Smooth muscle cell (in vitro differentiated cells): ENCODE measurements at regions not wholly inside any gene's neighbourhood (a gene's known extent, or its start where the extent isn't known, plus 50 kb on each side); places are given as distances from the start of the nearest gene placed in this dataset.

ENCODE experiments used
- DNase-seq: peaks from one replicate; lab custom pipeline; 2025; ENCODE audit not compliant: unreplicated experiment; lab: John Stamatoyannopoulos, UW
- H2AFZ ChIP-seq: fragments of 200-600 bp; sonication (generic); 2 replicates; pipeline ENCODE4 v1.6.0; 2016; ENCODE audit warnings: antibody characterized with exemption, low read depth, mild to moderate bottlenecking
- H3F3A ChIP-seq: fragments of 200-600 bp; sonication (generic); 2 replicates; pipeline ENCODE4 v1.6.0; 2017; ENCODE audit warnings: antibody characterized with exemption, low read depth
- H3K27ac ChIP-seq: fragments of 200-600 bp; sonication (generic); 2 replicates; pipeline ENCODE4 v1.5.1; 2016; ENCODE audit warnings: low read depth, mild to moderate bottlenecking
- H3K27me3 ChIP-seq: fragments of 200-600 bp; sonication (generic); 2 replicates; pipeline ENCODE4 v1.6.1; 2016; ENCODE audit warnings: low read depth, mild to moderate bottlenecking
- H3K36me3 ChIP-seq: fragments of 200-600 bp; sonication (generic); 2 replicates; pipeline ENCODE4 v1.5.1; 2016; ENCODE audit warnings: low read depth
- H3K4me1 ChIP-seq: fragments of 200-600 bp; sonication (generic); 2 replicates; pipeline ENCODE4 v1.5.1; 2016; ENCODE audit warnings: low read depth
- H3K4me2 ChIP-seq: fragments of 200-600 bp; sonication (generic); 2 replicates; pipeline ENCODE4 v1.6.0; 2016; ENCODE audit warnings: mild to moderate bottlenecking
- H3K4me3 ChIP-seq: fragments of 200-600 bp; sonication (generic); 2 replicates; pipeline ENCODE4 v1.5.1; 2016; ENCODE audit warnings: mild to moderate bottlenecking
- H3K79me2 ChIP-seq: fragments of 200-600 bp; sonication (generic); 2 replicates; pipeline ENCODE4 v1.6.0; 2016; ENCODE audit warnings: low read depth, mild to moderate bottlenecking
- H3K9ac ChIP-seq: fragments of 200-600 bp; sonication (generic); 2 replicates; pipeline ENCODE4 v1.6.0; 2016; ENCODE audit warnings: low read depth
- H3K9me3 ChIP-seq: fragments of 200-600 bp; sonication (generic); replicated peaks from 2 replicates; pipeline ENCODE4 v1.5.1; 2016; ENCODE audit warnings: low read depth
- H4K20me1 ChIP-seq: fragments of 200-600 bp; sonication (generic); 2 replicates; pipeline ENCODE4 v1.6.0; 2016; ENCODE audit warnings: low read depth
- WGBS: methylation state at CpG from one replicate; pipeline ENCODE4 v1.1.7; 2016; ENCODE audit warnings: low lambda C conversion rate; 5-methylcytosine and 5-hydroxymethylcytosine counted together
- TF ChIP-seq, protein P1 (sequence below): fragments of 200-600 bp; sonication (generic); IDR thresholded peaks from 2 replicates; pipeline ENCODE4 v1.5.1; 2017; ENCODE audit warnings: borderline replicate concordance, mild to moderate bottlenecking, antibody characterized with exemption; ENCODE audit not compliant: insufficient read depth, poor library complexity, severe bottlenecking

GRCh38 chr3:22265403-22265802 is 514.4 kb upstream of the ZNF385D start:
- no peak overlapping the region for H2AFZ ChIP-seq
- H3K4me1 ChIP-seq, result no peaks in the 10 kb centered on the region
- H3K79me2 ChIP-seq, result no peaks in the 10 kb centered on the region
- H3K9me3 ChIP-seq, result no peaks in the 10 kb centered on the region
- H4K20me1 ChIP-seq, result no peaks in the 10 kb centered on the region
- TF ChIP-seq, protein P1, sequence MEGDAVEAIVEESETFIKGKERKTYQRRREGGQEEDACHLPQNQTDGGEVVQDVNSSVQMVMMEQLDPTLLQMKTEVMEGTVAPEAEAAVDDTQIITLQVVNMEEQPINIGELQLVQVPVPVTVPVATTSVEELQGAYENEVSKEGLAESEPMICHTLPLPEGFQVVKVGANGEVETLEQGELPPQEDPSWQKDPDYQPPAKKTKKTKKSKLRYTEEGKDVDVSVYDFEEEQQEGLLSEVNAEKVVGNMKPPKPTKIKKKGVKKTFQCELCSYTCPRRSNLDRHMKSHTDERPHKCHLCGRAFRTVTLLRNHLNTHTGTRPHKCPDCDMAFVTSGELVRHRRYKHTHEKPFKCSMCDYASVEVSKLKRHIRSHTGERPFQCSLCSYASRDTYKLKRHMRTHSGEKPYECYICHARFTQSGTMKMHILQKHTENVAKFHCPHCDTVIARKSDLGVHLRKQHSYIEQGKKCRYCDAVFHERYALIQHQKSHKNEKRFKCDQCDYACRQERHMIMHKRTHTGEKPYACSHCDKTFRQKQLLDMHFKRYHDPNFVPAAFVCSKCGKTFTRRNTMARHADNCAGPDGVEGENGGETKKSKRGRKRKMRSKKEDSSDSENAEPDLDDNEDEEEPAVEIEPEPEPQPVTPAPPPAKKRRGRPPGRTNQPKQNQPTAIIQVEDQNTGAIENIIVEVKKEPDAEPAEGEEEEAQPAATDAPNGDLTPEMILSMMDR, result no peak
- H3K27me3 ChIP-seq, result peaks cover 4% of the 10 kb centered on the region
- H3K4me2 ChIP-seq, result no peak overlapping the region
- H3K9ac ChIP-seq, result no peak overlapping the region
- H3K4me3 ChIP-seq, result no peak overlapping the region
- H3K36me3 ChIP-seq, result no peaks in the 10 kb centered on the region
- no peaks in the 10 kb centered on the region for H3F3A ChIP-seq
- H3K27ac ChIP-seq, result no peak overlapping the region
- DNase-seq, result no peak
- 94% methylated on average over 5 of the region's 5 CpGs for WGBS

GRCh38 chr3:22269831-22270230 is 518.8 kb upstream of the ZNF385D start:
- WGBS, result 68% methylated on average over 2 of the region's 2 CpGs
- TF ChIP-seq, protein P1, result no peak
- H3K4me3 ChIP-seq, result no peak overlapping the region

DNA sequence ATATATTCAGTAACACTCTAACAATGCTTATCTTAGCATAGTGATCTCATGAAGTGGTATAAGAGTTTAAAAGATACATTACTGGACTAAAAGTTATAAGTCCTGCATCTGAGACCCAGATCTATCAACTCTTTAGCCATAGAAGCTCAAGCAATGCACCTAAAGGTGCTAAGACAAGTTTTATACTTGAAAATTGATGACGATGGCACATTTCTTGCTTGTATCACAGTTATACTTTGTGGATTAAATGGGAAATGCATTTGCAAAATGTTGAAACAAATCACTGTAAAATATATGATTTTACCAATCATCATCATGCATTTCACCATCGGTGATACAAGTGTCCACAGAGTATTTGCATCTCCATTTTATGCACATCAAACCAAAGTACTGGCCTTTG is 525.3 kb upstream of the ZNF385D start:
- WGBS, result 88% methylated on average over 2 of the region's 2 CpGs
- H2AFZ ChIP-seq, result no peak overlapping the region
- no peak overlapping the region for H3K9ac ChIP-seq
- DNase-seq, result no peak
- H3K4me3 ChIP-seq, result no peak overlapping the region
- no peaks in the 10 kb centered on the region for H4K20me1 ChIP-seq
- TF ChIP-seq, protein P1, result no peak
- H3K27ac ChIP-seq, result no peak overlapping the region
- no peaks in the 10 kb centered on the region for H3K9me3 ChIP-seq
- H3F3A ChIP-seq, result no peaks in the 10 kb centered on the region
- no peak overlapping the region for H3K4me2 ChIP-seq
- no peaks in the 10 kb centered on the region for H3K79me2 ChIP-seq
- no peaks in the 10 kb centered on the region for H3K27me3 ChIP-seq
- no peaks in the 10 kb centered on the region for H3K36me3 ChIP-seq
- H3K4me1 ChIP-seq, result no peaks in the 10 kb centered on the region

More at GRCh38 chr3:22269831-22270230, 518.8 kb upstream of the ZNF385D start:
- Histone ChIP-seq H3K36me3 (no peaks in the 10 kb centered on the region), H4K20me1 (no peaks in the 10 kb centered on the region), H2AFZ (no peak overlapping the region), H3K4me1 (no peaks in the 10 kb centered on the region), H3F3A (no peaks in the 10 kb centered on the region), H3K79me2 (no peaks in the 10 kb centered on the region), H3K27ac (no peak overlapping the region), H3K4me2 (no peak overlapping the region), H3K27me3 (peaks cover 4% of the 10 kb centered on the region), H3K9ac (no peak overlapping the region), H3K9me3 (no peaks in the 10 kb centered on the region)
- no peak for DNase-seq

DNA sequence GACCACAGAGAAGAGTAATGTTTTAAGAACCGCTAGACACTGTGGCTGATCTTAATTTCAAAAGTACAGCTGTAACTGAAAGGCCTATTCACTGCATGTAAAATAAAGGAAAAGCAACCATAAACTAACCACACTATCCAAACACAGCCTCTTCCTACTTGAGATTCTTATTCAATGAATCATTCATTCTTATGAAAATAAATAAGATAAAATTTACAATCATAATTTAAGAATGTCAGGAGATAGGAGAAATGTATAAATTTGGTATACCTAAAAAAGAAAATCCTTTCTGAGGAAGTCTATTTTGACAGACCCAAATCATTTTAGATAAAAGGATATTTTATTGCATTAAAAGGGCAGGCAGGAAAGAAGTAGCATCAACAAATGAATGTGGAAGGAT is 533.5 kb upstream of the ZNF385D start:
- Histone ChIP-seq H3K27ac (no peak overlapping the region), H3K9me3 (no peaks in the 10 kb centered on the region), H3K4me2 (no peak overlapping the region), H4K20me1 (no peaks in the 10 kb centered on the region), H3K4me1 (no peaks in the 10 kb centered on the region), H3K4me3 (no peak overlapping the region), H3K36me3 (no peaks in the 10 kb centered on the region), H3K27me3 (no peaks in the 10 kb centered on the region), H2AFZ (no peak overlapping the region), H3K79me2 (no peaks in the 10 kb centered on the region), H3K9ac (no peak overlapping the region), H3F3A (no peaks in the 10 kb centered on the region)
- no peak for DNase-seq
- TF ChIP-seq, protein P1, result no peak
- WGBS, result 68% methylated on average over 1 of the region's 1 CpG
